Panc1 (cell line): ENCODE measurements at regions not wholly inside any gene's neighbourhood (a gene's known extent, or its start where the extent isn't known, plus 50 kb on each side); places are given as distances from the start of the nearest gene placed in this dataset.

Experiments
- ATAC-seq: fragments of 200-7000 bp; cut with Tn5 transposase; 2 replicates; pipeline ENCODE4 v1.9.1; 2020; ENCODE audit warnings: mild to moderate bottlenecking, moderate library complexity
- BruUV-seq: library from RNA; stranded (reverse); fragments of 400-500 nt; replicated peaks from 2 replicates; lab custom pipeline; 2021; lab: Mats Ljungman, UMichigan
- CTCF ChIA-PET: fragments of 300-600 bp; sonication (Branson Sonifier 250); formaldehyde crosslinking; loops from one replicate; lab custom pipeline; 2022; ENCODE audit warnings: antibody characterized with exemption; lab: Charles Lee
- POLR2A ChIA-PET: fragments of 300-600 bp; sonication (Branson Sonifier 250); formaldehyde crosslinking; loops from one replicate; lab custom pipeline; 2022; ENCODE audit warnings: antibody characterized with exemption; lab: Charles Lee
- DNase-seq: peaks from one replicate; pipeline ENCODE4 v3.0.0-alpha.2; 2010; ENCODE audit warnings: low read depth, low spot score
- H3K27ac ChIP-seq: 2 replicates; pipeline ENCODE4 v1.5.1; 2011; ENCODE audit warnings: mild to moderate bottlenecking, low read length, inconsistent platforms
- H3K27me3 ChIP-seq: fragments of 200-500 bp; sonication (Bioruptor generic); 2 replicates; pipeline ENCODE4 v1.6.0; 2014; ENCODE audit warnings: low read length, inconsistent platforms; ENCODE audit not compliant: control insufficient read depth, insufficient read depth
- H3K36me3 ChIP-seq: fragments of 200-500 bp; sonication (Bioruptor generic); 2 replicates; pipeline ENCODE4 v1.5.1; 2014; ENCODE audit warnings: inconsistent platforms, mild to moderate bottlenecking, low read length, moderate library complexity; ENCODE audit not compliant: control insufficient read depth, insufficient read depth
- H3K4me1 ChIP-seq: 2 replicates; pipeline ENCODE4 v1.5.1; 2011; ENCODE audit warnings: inconsistent platforms, mild to moderate bottlenecking, low read length, moderate library complexity; ENCODE audit not compliant: control insufficient read depth, insufficient read depth
- H3K4me3 ChIP-seq, 2 experiments: 2 replicates each; pipeline ENCODE4 v1.5.1; 2011 to 2012; ENCODE audit warnings: low read depth in 2 of 2, low read length in 2 of 2, mild to moderate bottlenecking in 2 of 2, inconsistent platforms in 1 of 2, moderate library complexity in 1 of 2
- H3K9me3 ChIP-seq: fragments of 200-500 bp; sonication (Bioruptor generic); 2 replicates; pipeline ENCODE4 v1.5.1; 2014; ENCODE audit warnings: low read depth, mild to moderate bottlenecking, inconsistent platforms, low read length, moderate library complexity; ENCODE audit not compliant: control insufficient read depth, insufficient read depth
- CTCF ChIP-seq: fragments of 450-650 bp; IDR thresholded peaks from 2 replicates; pipeline ENCODE4 v1.5.1; 2017; ENCODE audit warnings: mild to moderate bottlenecking
- POLR2AphosphoS5 ChIP-seq: IDR thresholded peaks from 2 replicates; pipeline ENCODE4 v1.6.1; 2012; ENCODE audit warnings: mild to moderate bottlenecking, low read depth, low read length, moderate library complexity
- REST ChIP-seq, 2 experiments: IDR thresholded peaks; 2 replicates each; pipeline ENCODE4 v1.6.1; 2011 to 2012; ENCODE audit warnings: low read depth in 2 of 2, control low read depth in 1 of 2, low read length in 1 of 2, mild to moderate bottlenecking in 1 of 2, moderate library complexity in 1 of 2; ENCODE audit not compliant: insufficient read depth in 1 of 2
- SIN3A ChIP-seq: IDR thresholded peaks from 2 replicates; pipeline ENCODE4 v1.6.1; 2012; ENCODE audit warnings: low read depth, mild to moderate bottlenecking, low read length, moderate library complexity, borderline replicate concordance; ENCODE audit not compliant: insufficient read depth
- TCF7L2 ChIP-seq: IDR thresholded peaks from 2 replicates; pipeline ENCODE4 v1.6.1; 2011; ENCODE audit warnings: mild to moderate bottlenecking, low read depth, low read length, inconsistent platforms
- in situ Hi-C: cut with HindIII; loops from 2 replicates; pipeline ENCODE4 v1.10.0; 2016; ENCODE audit warnings: low sequenced_read_pairs, low pct_unique_long_range_greater_than_20kb
- intact Hi-C: fragments of 100-400 bp; cut with micrococcal nuclease; formaldehyde crosslinking; loops from one replicate; pipeline ENCODE4 v1.10.0; 2022; ENCODE audit not compliant: unreplicated experiment

GRCh38 chr14:95370076-95370475 lies 50.4 kb upstream of the CLMN start:
- no TSS peak for BruUV-seq
- ATAC-seq (no peak), DNase-seq (no peak)
- TF ChIP-seq CTCF (no peak), SIN3A (no peak), TCF7L2 (no peak), POLR2AphosphoS5 (no peak), REST (IDR thresholded peaks at IDR 0.05; ENCODE audit: insufficient read depth in 1 of 2, low read depth in 2 of 2, low read length in 1 of 2) (no peak)
- Histone ChIP-seq H3K4me3 (no peak overlapping the region), H3K27me3 (no peaks in the 10 kb centered on the region), H3K27ac (no peak overlapping the region), H3K4me1 (no peaks in the 10 kb centered on the region), H3K9me3 (no peaks in the 10 kb centered on the region), H3K36me3 (no peaks in the 10 kb centered on the region)
- in situ Hi-C loops (no loop called here), intact Hi-C loops (no loop called here)
- ChIA-PET CTCF (no interaction called here), POLR2A (no interaction called here)
